Hepatocyte (in vitro differentiated cells): ENCODE measurements at regions not wholly inside any gene's neighbourhood (a gene's known extent, or its start where the extent isn't known, plus 50 kb on each side); places are given as distances from the start of the nearest gene placed in this dataset.

Experiments
- CTCF ChIP-seq: fragments of 200-600 bp; sonication (generic); IDR thresholded peaks from 2 replicates; pipeline ENCODE4 v1.5.1; 2016; ENCODE audit warnings: antibody characterized with exemption, mild to moderate bottlenecking; ENCODE audit not compliant: poor library complexity
- EZH2 ChIP-seq: fragments of 200-600 bp; sonication (generic); IDR thresholded peaks from 2 replicates; pipeline ENCODE4 v1.6.1; 2016; ENCODE audit warnings: antibody characterized with exemption, mild to moderate bottlenecking, borderline replicate concordance

DNA sequence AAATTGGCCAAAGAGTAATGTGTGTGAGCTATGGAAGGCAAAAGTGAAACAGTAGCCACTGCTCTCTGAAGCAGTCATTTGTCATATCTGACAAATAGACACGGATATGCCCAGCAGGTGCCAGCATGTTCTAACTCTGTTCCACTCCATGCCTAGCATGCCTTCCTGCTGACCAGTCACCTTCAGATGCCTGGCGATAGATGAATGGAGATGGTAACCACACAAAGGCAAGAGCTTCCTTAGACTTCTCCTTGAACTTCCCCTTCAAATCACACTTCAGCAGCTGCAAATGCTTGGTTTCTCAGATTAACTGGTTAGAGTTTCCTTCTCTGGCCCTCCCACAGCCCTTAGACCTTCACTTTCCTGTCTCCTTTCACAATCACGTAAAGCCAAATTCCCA is 429.9 kb downstream of the DAD1 start:
- no peak for TF ChIP-seq EZH2
- TF ChIP-seq CTCF, result no peak
